ENCODE measurements at regions not wholly inside any gene's neighbourhood (a gene's known extent, or its start where the extent isn't known, plus 50 kb on each side); places are given as distances from the start of the nearest gene placed in this dataset.
A peak's percentile ranks its signal among the peaks of the same experiment; 100 is the strongest.

- H3K9ac ChIP-seq (replicated peaks in 1 of 4; ENCODE audit: extremely low read depth in 1 of 4, low read depth in 3 of 4, low read length in 3 of 4), result no peak overlapping the region
- H2AFZ ChIP-seq (ENCODE audit: low read length), result 0 out of 2 replicates have a peak overlapping the region, but pooled peaks have one; percentile 18
- H3K79me2 ChIP-seq (ENCODE audit: control insufficient read depth in 1 of 2, insufficient read depth in 2 of 2, low read length in 2 of 2), result no peaks in the 10 kb centered on the region
- H3K23me2 ChIP-seq (ENCODE audit: low read depth, low read length), result peaks cover 2% of the 10 kb centered on the region; the same call in 1 of the 2 replicates
- H3K79me1 ChIP-seq (ENCODE audit: low read depth, low read length), result no peaks in the 10 kb centered on the region
- DNase-seq (ENCODE audit: low read depth in 1 of 2, low spot score in 2 of 2) (no peak), FAIRE-seq (no peak)
- ChIA-PET CTCF (ENCODE audit: partially characterized antibody) (interaction anchor here (1.2 kb wide), 1 partner anchor 146 kb away, joined by 4 read pairs; no protein-coding TSS in a partner anchor), POLR2A (ENCODE audit: partially characterized antibody) (no interaction called here)
- H3K36me3 ChIP-seq (ENCODE audit: control insufficient read depth in 2 of 4, insufficient read depth in 4 of 4, low read length in 3 of 4), result no peaks in the 10 kb centered on the region
- no peak overlapping the region for H3K23ac ChIP-seq (ENCODE audit: insufficient read length)
- no peak overlapping the region for H2BK15ac ChIP-seq (ENCODE audit: low read length)
- no peak overlapping the region for H3K14ac ChIP-seq (ENCODE audit: insufficient read length)
- no peak overlapping the region for H4K8ac ChIP-seq (ENCODE audit: extremely low read depth, insufficient read depth, low read length)
- no peak overlapping the region for H3K4me2 ChIP-seq (ENCODE audit: insufficient read depth in 1 of 2, low read depth in 2 of 2, low read length in 2 of 2)
- no peaks in the 10 kb centered on the region for H4K20me1 ChIP-seq (replicated peaks in 1 of 2; ENCODE audit: control insufficient read depth in 1 of 2, insufficient read depth in 2 of 2, low read length in 2 of 2)
- H3K4me3 ChIP-seq (ENCODE audit: extremely low read depth in 1 of 4, insufficient read depth in 2 of 4, low read depth in 3 of 4, low read length in 4 of 4), result no peak overlapping the region
- H3K4ac ChIP-seq (replicated peaks; ENCODE audit: insufficient read length, low read depth, low read length), result no peak overlapping the region
- H2BK5ac ChIP-seq (ENCODE audit: low read depth, low read length), result no peak overlapping the region
- no peak for TF ChIP-seq POU5F1 (IDR thresholded peaks at IDR 0.05; ENCODE audit: low read depth, low read length)
- H2BK120ac ChIP-seq (replicated peaks; ENCODE audit: low read depth, low read length), result no peak overlapping the region
- WGBS, 2 experiments (ENCODE audit: extremely low coverage in 1 of 2, insufficient coverage in 1 of 2, insufficient read length in 1 of 2, insufficient replicate concordance in 2 of 2, low coverage in 1 of 2, low lambda C conversion rate in 2 of 2, missing lambda C conversion rate in 1 of 2), result 83% methylated on average over 8 of the region's 8 CpGs; no CpG with 5 or more reads in 1 of the 2 experiments
- no peak overlapping the region for H4K91ac ChIP-seq (replicated peaks; ENCODE audit: insufficient read length, low read length)
- no peaks in the 10 kb centered on the region for H3K4me1 ChIP-seq (replicated peaks in 1 of 4; ENCODE audit: control insufficient read depth in 3 of 4, insufficient read depth in 4 of 4, low read length in 3 of 4)
- no peak overlapping the region for H3K18ac ChIP-seq (ENCODE audit: extremely low read depth, low read length)
- no peak overlapping the region for H3K27ac ChIP-seq (ENCODE audit: low read depth, low read length)
- no peaks in the 10 kb centered on the region for H3K9me3 ChIP-seq (ENCODE audit: insufficient read depth in 2 of 2, low read depth in 1 of 2, low read length in 1 of 2)
- no peak overlapping the region for H3K56ac ChIP-seq (replicated peaks; ENCODE audit: insufficient read length, low read depth, low read length)
- no peak overlapping the region for H2AK5ac ChIP-seq (ENCODE audit: low read depth, low read length)
- no peaks in the 10 kb centered on the region for H3K27me3 ChIP-seq (replicated peaks in 1 of 4; ENCODE audit: control insufficient read depth in 3 of 4, extremely low read depth in 1 of 4, insufficient read depth in 3 of 4, low read length in 3 of 4)
- H2BK12ac ChIP-seq (ENCODE audit: low read depth, low read length), result no peak overlapping the region
- H2BK20ac ChIP-seq (ENCODE audit: low read length), result no peak overlapping the region
- no peak overlapping the region for H4K5ac ChIP-seq (ENCODE audit: insufficient read length, low read depth, low read length)
Measured at GRCh38 chr6:137793805-137794515, 73.1 kb upstream of the TNFAIP3 start.

All from H1 (cell line).